ENCODE measurements at regions not wholly inside any gene's neighbourhood (a gene's known extent, or its start where the extent isn't known, plus 50 kb on each side); places are given as distances from the start of the nearest gene placed in this dataset.

DNA sequence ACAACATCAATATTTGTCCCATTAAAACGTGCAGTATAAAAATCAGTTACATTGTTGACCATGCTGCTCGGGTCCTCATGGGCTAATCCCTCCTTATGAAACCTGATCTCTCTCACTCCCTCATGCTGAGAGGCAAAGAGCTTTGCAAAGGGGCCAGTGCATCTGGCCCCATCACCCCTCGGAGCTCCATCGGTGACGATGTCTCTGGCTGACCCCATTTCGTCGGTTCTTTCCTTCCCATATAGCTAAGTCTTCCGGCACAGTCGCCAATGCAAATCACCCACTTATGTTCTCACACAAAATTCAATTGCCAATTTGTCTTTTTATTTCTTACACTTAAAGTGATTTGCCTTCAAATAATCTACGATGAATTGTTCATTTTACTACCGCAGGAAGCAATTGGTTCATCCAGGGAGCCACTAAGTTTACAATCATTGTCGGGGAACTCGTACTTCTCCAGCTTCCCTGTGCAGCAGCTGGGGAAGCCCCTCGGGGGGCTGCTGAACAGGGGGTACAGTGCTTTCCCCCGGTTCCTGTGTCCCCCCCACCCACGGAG is 199.8 kb upstream of the CDH4 start:
- no peaks in the 10 kb centered on the region for H3K9me2 ChIP-seq (ENCODE audit: insufficient read depth, low read length)
- no peaks in the 10 kb centered on the region for H3K4me1 ChIP-seq (ENCODE audit: insufficient read depth, low read length, poor library complexity, severe bottlenecking)
- H3K9me3 ChIP-seq (ENCODE audit: low read length) = no peaks in the 10 kb centered on the region
- H3K36me3 ChIP-seq (ENCODE audit: insufficient read depth, low read length) = no peaks in the 10 kb centered on the region
- DNase-seq (ENCODE audit: low spot score) = no peak
- no TSS peak for BruUV-seq (replicated peaks)
- no peaks in the 10 kb centered on the region for H3K79me2 ChIP-seq (ENCODE audit: insufficient read depth, low read depth, low read length)
- no peak overlapping the region for H3K27ac ChIP-seq (ENCODE audit: low read depth, low read length, poor library complexity, severe bottlenecking)
- no peak overlapping the region for H3K4me3 ChIP-seq (ENCODE audit: low read depth, low read length, poor library complexity, severe bottlenecking)
- TF ChIP-seq, protein P1, sequence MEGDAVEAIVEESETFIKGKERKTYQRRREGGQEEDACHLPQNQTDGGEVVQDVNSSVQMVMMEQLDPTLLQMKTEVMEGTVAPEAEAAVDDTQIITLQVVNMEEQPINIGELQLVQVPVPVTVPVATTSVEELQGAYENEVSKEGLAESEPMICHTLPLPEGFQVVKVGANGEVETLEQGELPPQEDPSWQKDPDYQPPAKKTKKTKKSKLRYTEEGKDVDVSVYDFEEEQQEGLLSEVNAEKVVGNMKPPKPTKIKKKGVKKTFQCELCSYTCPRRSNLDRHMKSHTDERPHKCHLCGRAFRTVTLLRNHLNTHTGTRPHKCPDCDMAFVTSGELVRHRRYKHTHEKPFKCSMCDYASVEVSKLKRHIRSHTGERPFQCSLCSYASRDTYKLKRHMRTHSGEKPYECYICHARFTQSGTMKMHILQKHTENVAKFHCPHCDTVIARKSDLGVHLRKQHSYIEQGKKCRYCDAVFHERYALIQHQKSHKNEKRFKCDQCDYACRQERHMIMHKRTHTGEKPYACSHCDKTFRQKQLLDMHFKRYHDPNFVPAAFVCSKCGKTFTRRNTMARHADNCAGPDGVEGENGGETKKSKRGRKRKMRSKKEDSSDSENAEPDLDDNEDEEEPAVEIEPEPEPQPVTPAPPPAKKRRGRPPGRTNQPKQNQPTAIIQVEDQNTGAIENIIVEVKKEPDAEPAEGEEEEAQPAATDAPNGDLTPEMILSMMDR (conservative IDR thresholded peaks at IDR 0.05; ENCODE audit: low read length) = no peak
- H3K4me2 ChIP-seq (ENCODE audit: low read length) = no peak overlapping the region
- no peaks in the 10 kb centered on the region for H4K20me1 ChIP-seq (ENCODE audit: insufficient read depth, low read length)
- POLR2A ChIA-PET = no interaction called here
- no peak overlapping the region for H2AFZ ChIP-seq (ENCODE audit: low read length)
- intact Hi-C loops (cut with micrococcal nuclease; ENCODE audit: unreplicated experiment) = no loop called here
- CTCF ChIA-PET (ENCODE audit: unreplicated experiment) = no interaction called here

GRCh38 chr20:61052776-61053442 is 199.2 kb upstream of the CDH4 start:
- POLR2A ChIA-PET = no interaction called here

DNA sequence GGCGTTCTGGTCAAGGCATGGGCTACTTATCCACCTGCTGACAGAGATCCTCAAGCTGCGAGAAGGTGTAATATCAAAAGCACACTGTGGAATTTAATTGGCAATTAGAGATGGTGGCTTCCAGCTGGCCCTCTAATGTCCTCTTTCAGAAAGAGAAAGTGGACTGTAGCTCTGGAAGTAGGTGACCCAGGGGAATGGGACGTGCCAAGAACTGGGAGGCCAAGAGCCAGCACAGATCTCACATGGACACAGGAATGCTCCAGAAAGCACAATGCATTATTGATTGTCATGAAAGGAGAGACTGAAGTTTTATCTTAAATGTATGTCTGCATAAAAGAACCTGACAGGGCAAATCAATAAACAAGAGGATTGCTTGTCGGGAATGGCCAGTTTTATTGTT is 198.6 kb upstream of the CDH4 start:
- TF ChIP-seq, protein P1 (conservative IDR thresholded peaks at IDR 0.05; ENCODE audit: low read length) = no peak
- no peak for TF ChIP-seq EZH2phosphoT487 (IDR thresholded peaks at IDR 0.05; ENCODE audit: borderline replicate concordance, low read depth, low read length)
- H4K20me1 ChIP-seq (ENCODE audit: insufficient read depth, low read length) = no peaks in the 10 kb centered on the region
- no peak overlapping the region for H2AFZ ChIP-seq (ENCODE audit: low read length)
- H3K4me2 ChIP-seq (ENCODE audit: low read length) = no peak overlapping the region
- intact Hi-C loops (cut with micrococcal nuclease; ENCODE audit: unreplicated experiment) = no loop called here
- POLR2A ChIA-PET = no interaction called here
- DNase-seq (ENCODE audit: low spot score) = no peak
- CTCF ChIA-PET (ENCODE audit: unreplicated experiment) = no interaction called here
- H3K36me3 ChIP-seq (ENCODE audit: insufficient read depth, low read length) = no peaks in the 10 kb centered on the region
- H3K27ac ChIP-seq (ENCODE audit: low read depth, low read length, poor library complexity, severe bottlenecking) = no peak overlapping the region
- no peaks in the 10 kb centered on the region for H3K4me1 ChIP-seq (ENCODE audit: insufficient read depth, low read length, poor library complexity, severe bottlenecking)
- no peaks in the 10 kb centered on the region for H3K79me2 ChIP-seq (ENCODE audit: insufficient read depth, low read depth, low read length)
- BruUV-seq (replicated peaks) = no TSS peak
- H3K9me3 ChIP-seq (ENCODE audit: low read length) = no peaks in the 10 kb centered on the region
- H3K9me2 ChIP-seq (ENCODE audit: insufficient read depth, low read length) = no peaks in the 10 kb centered on the region
- no peak overlapping the region for H3K4me3 ChIP-seq (ENCODE audit: low read depth, low read length, poor library complexity, severe bottlenecking)

More at GRCh38 chr20:61052776-61053442, 199.2 kb upstream of the CDH4 start:
- BruUV-seq (replicated peaks) = no TSS peak
- DNase-seq (ENCODE audit: low spot score) = no peak
- Histone ChIP-seq H2AFZ (ENCODE audit: low read length) (no peak overlapping the region), H3K27ac (ENCODE audit: low read depth, low read length, poor library complexity, severe bottlenecking) (no peak overlapping the region), H3K9me3 (ENCODE audit: low read length) (no peaks in the 10 kb centered on the region), H3K4me1 (ENCODE audit: insufficient read depth, low read length, poor library complexity, severe bottlenecking) (no peaks in the 10 kb centered on the region), H3K4me2 (ENCODE audit: low read length) (no peak overlapping the region), H3K4me3 (ENCODE audit: low read depth, low read length, poor library complexity, severe bottlenecking) (no peak overlapping the region), H4K20me1 (ENCODE audit: insufficient read depth, low read length) (no peaks in the 10 kb centered on the region), H3K36me3 (ENCODE audit: insufficient read depth, low read length) (no peaks in the 10 kb centered on the region), H3K9me2 (ENCODE audit: insufficient read depth, low read length) (no peaks in the 10 kb centered on the region), H3K79me2 (ENCODE audit: insufficient read depth, low read depth, low read length) (no peaks in the 10 kb centered on the region)
- intact Hi-C loops (cut with micrococcal nuclease; ENCODE audit: unreplicated experiment) = no loop called here
- CTCF ChIA-PET (ENCODE audit: unreplicated experiment) = no interaction called here
- TF ChIP-seq, protein P1 (conservative IDR thresholded peaks at IDR 0.05; ENCODE audit: low read length) = no peak
- TF ChIP-seq EZH2phosphoT487 (IDR thresholded peaks at IDR 0.05; ENCODE audit: borderline replicate concordance, low read depth, low read length) = no peak

All from OCI-LY7 (cell line).